Epithelial cell of prostate (primary cell): ENCODE measurements at regions not wholly inside any gene's neighbourhood (a gene's known extent, or its start where the extent isn't known, plus 50 kb on each side); places are given as distances from the start of the nearest gene placed in this dataset.
"Not testable (repeated sequence)": the region's sequence is repeated elsewhere in the genome, so short reads cannot be mapped to it uniquely, and the experiment has no call there.

Experiments
- DNase-seq: peaks from one replicate; pipeline ENCODE4 v3.0.0-alpha.2; 2011; ENCODE audit warnings: low read depth, low spot score
- H3K27ac ChIP-seq: fragments of 450-650 bp; 2 replicates; pipeline ENCODE4 v1.5.1; 2017; ENCODE audit warnings: mild to moderate bottlenecking

GRCh38 chr10:9853405-9854355, 1164.0 kb upstream of the CELF2 start:
- no peak overlapping the region for H3K27ac ChIP-seq
- no peak for DNase-seq

GRCh38 chr10:9855451-9855850, 1162.2 kb upstream of the CELF2 start:
- not testable (repeated sequence) for H3K27ac ChIP-seq, DNase-seq

GRCh38 chr10:9858816-9859215, 1158.9 kb upstream of the CELF2 start:
- no peak for DNase-seq
- H3K27ac ChIP-seq = no peak overlapping the region

DNA sequence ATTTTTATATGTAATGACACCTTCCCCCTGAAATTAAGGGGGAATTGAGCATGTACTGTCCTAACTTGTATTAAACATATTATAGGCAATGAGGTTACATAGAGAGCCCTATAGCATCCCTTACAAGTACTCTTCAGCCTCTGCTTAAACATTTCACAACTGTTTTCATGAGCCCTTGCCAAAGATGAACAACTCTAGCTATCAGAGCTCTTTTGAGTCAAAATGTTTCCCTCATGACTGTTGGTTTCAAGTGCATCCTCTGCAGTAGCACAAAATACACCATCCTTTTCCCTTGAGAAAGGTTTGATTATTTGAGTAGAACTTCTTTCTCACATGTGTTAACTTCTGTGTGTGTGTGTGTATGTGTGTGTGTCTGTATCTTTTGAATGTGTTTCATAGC, 1157.6 kb upstream of the CELF2 start:
- H3K27ac ChIP-seq = no peak overlapping the region
- DNase-seq = no peak

DNA sequence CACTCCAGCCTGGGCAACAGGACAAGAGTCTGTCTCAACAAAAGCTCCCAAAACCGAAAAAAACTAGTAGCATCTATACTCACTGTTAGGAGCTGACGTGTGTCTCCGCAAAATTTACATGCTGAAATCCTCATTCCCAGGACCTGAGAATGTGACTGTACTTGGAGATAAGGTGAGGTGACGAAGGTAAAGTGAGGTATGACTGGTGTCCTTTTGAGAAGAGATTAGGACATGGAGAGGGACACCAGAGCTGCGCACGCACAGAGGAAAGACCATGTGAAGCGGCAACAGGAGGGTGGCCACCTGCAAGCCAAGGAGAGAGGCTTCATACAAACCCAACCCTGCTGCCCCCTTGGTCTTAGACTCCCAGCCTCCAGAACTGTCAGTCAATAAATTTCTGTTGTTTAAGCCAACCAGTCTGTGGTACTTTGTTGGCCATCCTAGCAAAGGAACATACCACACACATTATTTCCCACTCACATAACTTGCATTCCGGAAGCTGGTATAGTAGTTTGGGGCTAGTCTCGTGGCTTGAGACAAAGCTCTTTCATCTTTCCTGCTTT, 1154.0 kb upstream of the CELF2 start:
- DNase-seq = no peak
- H3K27ac ChIP-seq = no peak overlapping the region

DNA sequence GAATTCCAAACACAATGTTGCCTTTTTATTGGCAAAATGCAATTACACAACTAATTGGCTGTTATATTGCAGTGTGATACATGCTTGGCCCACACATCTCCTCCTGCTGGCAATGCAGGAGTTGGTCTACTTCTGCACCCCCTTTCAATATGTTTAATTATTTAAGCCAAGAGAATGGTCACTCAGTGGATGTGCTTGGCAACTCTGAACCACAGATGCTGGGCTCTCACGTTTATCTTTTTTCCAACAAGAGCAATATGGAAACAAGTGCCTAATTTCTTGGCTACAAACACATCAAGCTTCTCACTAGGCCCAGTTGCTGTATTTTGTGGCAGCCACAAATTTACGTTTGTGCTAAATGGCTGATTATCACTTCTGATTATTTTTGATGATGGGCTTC, 1149.2 kb upstream of the CELF2 start:
- H3K27ac ChIP-seq = no peak overlapping the region
- no peak for DNase-seq

DNA sequence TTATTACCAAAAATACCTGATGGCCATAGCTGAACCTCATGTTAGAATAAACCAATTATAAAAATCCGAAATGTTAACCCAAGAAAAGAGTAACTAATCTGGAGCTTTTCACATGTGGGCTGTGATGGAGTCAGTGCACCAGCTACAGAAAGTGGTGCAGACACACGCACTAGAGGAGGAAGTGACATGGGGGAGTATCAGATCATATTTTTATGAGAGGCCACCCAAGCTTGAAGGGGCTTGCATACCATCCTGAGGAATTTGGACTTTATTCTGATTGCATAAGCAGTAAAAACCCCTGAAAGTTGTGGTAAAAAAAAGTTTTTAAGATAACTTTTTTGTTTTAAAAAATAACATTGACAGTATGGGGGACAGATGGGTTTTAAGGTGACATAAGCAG, 1148.5 kb upstream of the CELF2 start:
- no peak overlapping the region for H3K27ac ChIP-seq
- no peak for DNase-seq

- no peak overlapping the region for H3K27ac ChIP-seq
- DNase-seq = no peak
Measured at GRCh38 chr10:9869606-9870176, 1148.0 kb upstream of the CELF2 start.

- H3K27ac ChIP-seq = no peak overlapping the region
- no peak for DNase-seq
Measured at GRCh38 chr10:9875353-9875752, 1142.3 kb upstream of the CELF2 start.

GRCh38 chr10:9877978-9878377, 1139.7 kb upstream of the CELF2 start:
- DNase-seq = no peak
- no peak overlapping the region for H3K27ac ChIP-seq

DNA sequence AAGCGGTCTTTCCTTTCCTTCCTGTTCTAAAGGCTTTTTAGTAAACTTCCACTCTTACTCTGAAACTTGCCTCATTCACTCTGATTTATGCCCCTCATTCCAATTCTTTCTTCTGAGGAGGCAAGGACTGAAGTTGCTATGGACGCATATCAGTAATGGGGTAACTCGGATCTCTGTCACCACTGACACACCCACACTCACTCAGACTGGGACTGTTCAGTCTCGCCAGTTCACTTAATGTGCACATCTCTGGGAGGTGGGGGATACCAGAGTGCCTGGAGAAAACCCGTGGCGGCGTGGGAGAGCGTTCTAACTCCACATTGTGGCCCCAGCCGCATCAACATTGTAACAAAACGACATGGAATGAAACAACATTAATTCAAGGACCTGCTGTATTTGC, 1139.3 kb upstream of the CELF2 start:
- no peak for DNase-seq
- no peak overlapping the region for H3K27ac ChIP-seq

GRCh38 chr10:9885761-9886160, 1131.9 kb upstream of the CELF2 start:
- no peak overlapping the region for H3K27ac ChIP-seq
- no peak for DNase-seq

DNA sequence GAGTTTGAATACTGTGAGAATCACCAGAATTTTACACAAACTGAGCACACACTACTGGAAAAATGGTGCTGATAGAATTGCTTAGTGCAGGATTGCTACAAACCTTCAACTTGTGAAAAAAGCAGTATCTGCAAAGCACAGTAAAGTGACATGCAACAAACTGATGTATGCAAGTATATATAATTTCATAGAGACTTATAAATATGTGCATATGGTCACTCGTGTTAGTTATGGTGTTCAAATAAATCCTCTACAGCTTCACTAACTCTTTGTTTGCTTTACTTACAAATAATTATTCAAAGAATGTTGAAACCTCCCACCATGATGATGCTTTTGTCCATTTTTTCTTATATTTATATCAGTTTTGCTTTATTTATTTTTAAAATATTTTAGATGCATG, 1130.9 kb upstream of the CELF2 start:
- no peak for DNase-seq
- no peak overlapping the region for H3K27ac ChIP-seq

DNA sequence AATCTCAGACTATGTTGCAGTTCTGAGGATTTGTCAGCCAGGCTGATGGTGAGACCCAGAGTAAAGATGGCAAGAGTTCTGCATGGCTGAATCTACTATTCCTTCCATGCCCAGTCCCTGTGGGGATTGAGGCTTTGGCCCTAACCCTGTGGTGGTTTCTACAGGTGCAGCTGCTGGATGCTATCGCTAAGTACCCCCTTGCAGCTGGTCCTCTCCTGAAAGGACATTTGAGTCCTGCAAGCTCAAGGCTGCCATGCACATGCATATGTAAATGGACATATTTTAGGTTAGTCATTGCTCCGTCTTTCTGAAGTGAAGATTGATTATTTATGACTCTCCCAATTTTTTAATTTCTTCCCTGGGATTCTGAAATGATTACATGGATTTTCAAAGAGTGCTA, 1122.2 kb upstream of the CELF2 start:
- DNase-seq = no peak
- no peak overlapping the region for H3K27ac ChIP-seq

DNA sequence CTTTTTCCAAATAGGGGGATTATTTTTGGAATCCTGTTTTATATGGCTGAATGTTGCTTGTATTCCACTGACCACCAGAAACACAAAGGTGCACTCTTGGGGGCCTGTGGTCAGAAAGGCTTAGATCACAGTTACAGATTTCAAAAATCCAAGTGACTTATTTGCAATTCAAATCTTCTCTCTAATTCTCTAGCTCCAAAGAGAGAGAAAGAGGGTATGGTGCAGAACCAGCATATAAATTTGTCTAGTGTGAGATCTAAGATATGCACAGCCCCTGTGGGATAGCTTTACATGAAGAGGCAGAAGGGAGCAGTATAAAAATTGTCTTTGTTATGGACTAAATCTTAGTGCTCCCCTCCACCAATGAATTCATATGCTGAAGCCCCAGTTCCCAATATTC, 1121.7 kb upstream of the CELF2 start:
- H3K27ac ChIP-seq = no peak overlapping the region
- DNase-seq = no peak

DNA sequence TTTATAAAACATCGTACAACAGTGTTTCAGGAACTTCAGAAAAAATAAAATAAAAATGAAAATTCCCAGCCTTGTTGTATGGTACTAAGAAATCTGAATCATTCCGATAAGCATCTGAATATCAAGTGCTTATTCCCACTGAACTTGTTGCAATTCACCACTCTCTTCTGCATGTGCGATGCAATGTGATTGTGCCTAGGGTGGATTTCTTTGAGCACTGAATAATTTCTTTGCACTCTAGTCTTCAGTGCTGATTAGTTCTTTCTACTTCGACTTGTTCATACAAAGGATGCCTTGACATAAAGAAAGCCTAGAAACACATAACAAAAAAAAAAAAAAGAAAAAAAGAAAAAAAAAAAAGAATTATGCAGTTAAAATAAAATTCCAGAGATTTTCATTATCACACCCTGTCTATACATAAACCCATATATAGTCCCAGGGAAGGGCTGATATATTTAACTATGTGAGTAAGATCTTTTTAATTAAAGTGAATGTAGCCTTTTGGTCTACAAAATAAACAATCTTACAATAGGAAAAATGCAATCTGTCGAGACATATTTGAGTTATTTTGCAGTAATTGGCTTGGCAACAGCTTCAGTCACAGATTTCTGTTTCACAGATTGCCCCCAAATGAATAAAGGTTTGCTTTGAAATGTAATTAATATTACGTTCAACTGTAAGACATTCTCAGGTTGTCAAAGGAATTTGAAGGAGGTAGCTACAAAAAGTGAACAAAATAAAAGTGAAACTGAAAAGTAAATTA, 1118.9 kb upstream of the CELF2 start:
- H3K27ac ChIP-seq = no peak overlapping the region
- DNase-seq = no peak

GRCh38 chr10:9900751-9901150, 1116.9 kb upstream of the CELF2 start:
- H3K27ac ChIP-seq = no peak overlapping the region
- no peak for DNase-seq

DNA sequence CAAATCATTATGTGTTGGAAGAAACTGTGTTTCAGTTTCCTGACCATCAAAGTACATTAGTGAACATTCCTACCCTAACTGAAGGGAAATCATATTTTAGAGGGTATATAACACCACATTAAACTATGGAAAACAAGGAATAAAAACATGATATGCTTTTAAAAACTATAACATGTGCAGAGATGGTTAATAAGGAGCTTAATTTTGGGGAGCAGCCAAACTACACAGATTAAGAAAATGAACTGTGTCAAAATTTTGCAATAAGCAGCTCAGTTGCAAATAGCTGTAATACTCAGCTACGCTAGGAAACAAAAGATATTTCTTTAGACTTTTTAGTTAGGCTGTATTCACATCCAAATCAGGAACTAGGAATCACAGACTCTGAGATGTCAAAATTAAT, 1115.7 kb upstream of the CELF2 start:
- H3K27ac ChIP-seq = no peak overlapping the region
- no peak for DNase-seq

DNA sequence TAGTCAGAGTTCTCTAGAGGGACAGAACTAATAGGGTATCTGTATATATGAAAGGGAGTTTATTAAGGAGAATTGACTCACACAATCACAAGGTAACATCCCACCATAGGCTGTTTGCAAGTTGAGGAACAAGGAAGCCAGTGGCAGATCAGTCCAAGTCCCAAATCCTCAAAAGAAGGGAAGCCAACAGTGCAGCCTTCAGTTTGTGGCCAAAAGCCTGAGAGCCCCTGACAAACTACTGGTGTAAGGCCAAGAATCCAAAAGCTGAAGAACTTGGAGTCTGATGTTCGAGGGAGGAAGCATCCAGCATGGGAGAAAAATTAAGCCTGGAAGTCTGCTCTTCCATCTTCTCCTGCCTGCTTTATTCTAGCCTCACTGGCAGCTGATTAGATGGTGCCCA, 1107.2 kb upstream of the CELF2 start:
- H3K27ac ChIP-seq = no peak overlapping the region
- DNase-seq = no peak

GRCh38 chr10:9911488-9911887, 1106.2 kb upstream of the CELF2 start:
- DNase-seq = no peak
- H3K27ac ChIP-seq = no peak overlapping the region
